Ishikawa (cell line): ENCODE measurements at regions not wholly inside any gene's neighbourhood (a gene's known extent, or its start where the extent isn't known, plus 50 kb on each side); places are given as distances from the start of the nearest gene placed in this dataset.

Source experiments
- CEBPB ChIP-seq: IDR thresholded peaks from 2 replicates; pipeline ENCODE4 v1.6.1; 2012
- EP300 ChIP-seq: IDR thresholded peaks from 2 replicates; pipeline ENCODE4 v1.6.1; 2012; ENCODE audit warnings: borderline replicate concordance
- RAD21 ChIP-seq: IDR thresholded peaks from 2 replicates; pipeline ENCODE4 v1.6.1; 2012; ENCODE audit warnings: low read depth
- TCF12 ChIP-seq: IDR thresholded peaks from 2 replicates; pipeline ENCODE4 v1.6.1; 2012; ENCODE audit warnings: low read depth

- TF ChIP-seq RAD21 (no peak), CEBPB (no peak), TCF12 (no peak), EP300 (no peak)
Observed at GRCh38 chr14:87233266-87233665, 759.7 kb downstream of the GALC start.
